K562 (cell line): ENCODE measurements at regions not wholly inside any gene's neighbourhood (a gene's known extent, or its start where the extent isn't known, plus 50 kb on each side); places are given as distances from the start of the nearest gene placed in this dataset.

Source experiments
- ATAC-seq: fragments of 200-7000 bp; cut with Tn5 transposase; 3 replicates; pipeline ENCODE4 v1.9.1; 2020; ENCODE audit warnings: moderate library complexity
- BruUV-seq: library from RNA; stranded (reverse); fragments of 400-500 nt; replicated peaks from 2 replicates; lab custom pipeline; 2021; lab: Mats Ljungman, UMichigan
- CTCF ChIA-PET: fragments of 300-600 bp; formaldehyde crosslinking; extraction: SDS; loops from one replicate; lab custom pipeline; 2021; ENCODE audit warnings: low intra/inter-chr PET ratio; lab: Yijun Ruan, JAX
- POLR2A ChIA-PET: fragments of 300-600, 350-650 bp; sonication (Branson Sonifier 250); formaldehyde crosslinking; extraction: SDS; loops from one replicate; lab custom pipeline; 2021; ENCODE audit warnings: antibody characterized with exemption, inconsistent platforms; lab: Yijun Ruan, JAX
- DNase-seq, 4 experiments: peaks; one replicate each; pipeline versions ENCODE4 v3.0.0 to v3.0.0-alpha.2; 2011 to 2018; ENCODE audit warnings: low spot score in 3 of 4, mixed read lengths in 3 of 4; ENCODE audit errors: extremely low read depth in 1 of 4
- FAIRE-seq: peaks from 2 replicates; lab custom pipeline; 2011; peaks lifted over from hg19 to GRCh38; lab: Jason Lieb, UNC
- H2AFZ ChIP-seq: 2 replicates; pipeline ENCODE4 v1.6.0; 2011; ENCODE audit warnings: low read depth, low read length, control low read depth, inconsistent platforms
- H3K27ac ChIP-seq: fragments of 200-600 bp; 3 replicates; pipeline ENCODE4 v1.8.0; 2011; ENCODE audit warnings: low read depth, mild to moderate bottlenecking, control low read depth, inconsistent platforms, low read length, moderate library complexity, mixed read lengths; ENCODE audit errors: extremely low read depth
- H3K27me3 ChIP-seq, 2 experiments: fragments of 300-600 bp in 1 of 2; 2 replicates in 1 of 2; 3 replicates in 1 of 2; pipeline versions ENCODE4 v1.6.0 to v1.8.0; 2011; ENCODE audit warnings: inconsistent platforms in 2 of 2, low read length in 2 of 2, mild to moderate bottlenecking in 1 of 2, mixed read lengths in 1 of 2, moderate library complexity in 1 of 2; ENCODE audit not compliant: control insufficient read depth in 2 of 2, insufficient read depth in 2 of 2
- H3K36me3 ChIP-seq: fragments of 300-600 bp; 3 replicates; pipeline ENCODE4 v1.8.0; 2011; ENCODE audit warnings: mild to moderate bottlenecking, low read length, inconsistent platforms; ENCODE audit not compliant: control insufficient read depth, insufficient read depth
- H3K4me1 ChIP-seq, 2 experiments: fragments of 200-600 bp in 1 of 2; replicated peaks in 1 of 2; 2 replicates in 1 of 2; 3 replicates in 1 of 2; pipeline versions ENCODE4 v1.5.1 to v1.8.0; 2011; ENCODE audit warnings: inconsistent platforms in 2 of 2, low read length in 2 of 2, mild to moderate bottlenecking in 1 of 2, mixed read lengths in 1 of 2, moderate library complexity in 1 of 2; ENCODE audit not compliant: control insufficient read depth in 2 of 2, insufficient read depth in 2 of 2
- H3K4me2 ChIP-seq: 2 replicates; pipeline ENCODE4 v1.6.1; 2011; ENCODE audit warnings: low read length, control low read depth, inconsistent platforms, mixed read lengths; ENCODE audit not compliant: insufficient read depth
- H3K4me3 ChIP-seq: fragments of 200-600 bp; sonication (generic), shearing (Covaris generic); 2 replicates; pipeline ENCODE4 v1.5.1; 2016; ENCODE audit warnings: control low read depth, inconsistent platforms
- H3K79me2 ChIP-seq: fragments of 200-600 bp; 3 replicates; pipeline ENCODE4 v1.8.0; 2011; ENCODE audit warnings: low read length, inconsistent platforms; ENCODE audit not compliant: control insufficient read depth, insufficient read depth
- H3K9ac ChIP-seq, 2 experiments: 2 replicates each; pipeline versions ENCODE4 v1.6.0 to v1.6.1; 2011; ENCODE audit warnings: low read depth in 2 of 2, low read length in 2 of 2, control low read depth in 1 of 2, inconsistent platforms in 1 of 2, mild to moderate bottlenecking in 1 of 2, mixed read lengths in 1 of 2; ENCODE audit not compliant: insufficient read depth in 1 of 2
- H3K9me1 ChIP-seq: one replicate; pipeline ENCODE4 v1.6.0; 2011; ENCODE audit warnings: inconsistent platforms, mild to moderate bottlenecking, low read length, moderate library complexity; ENCODE audit not compliant: control insufficient read depth, insufficient read depth
- H3K9me3 ChIP-seq: replicated peaks from 2 replicates; pipeline ENCODE4 v1.5.1; 2011; ENCODE audit warnings: low read depth, low read length, inconsistent platforms; ENCODE audit not compliant: control insufficient read depth, insufficient read depth
- H4K20me1 ChIP-seq: replicated peaks from 2 replicates; pipeline ENCODE4 v1.6.1; 2011; ENCODE audit warnings: low read length, inconsistent platforms, mixed read lengths; ENCODE audit not compliant: control insufficient read depth, insufficient read depth
- CBX1 ChIP-seq: sonication (generic); IDR thresholded peaks from 2 replicates; pipeline ENCODE4 v1.6.1; 2016; ENCODE audit warnings: antibody characterized with exemption, low read depth, mild to moderate bottlenecking
- ELF2 ChIP-seq: fragments of 250-450 bp; sonication (Bioruptor Pico); IDR thresholded peaks from 2 replicates; pipeline ENCODE4 v1.5.0; 2021; ENCODE audit warnings: mild to moderate bottlenecking
- GTF2F1 ChIP-seq: IDR thresholded peaks from 2 replicates; pipeline ENCODE4 v1.6.1; 2011; ENCODE audit warnings: low read depth, low read length, improper control_type of control experiment
- IFI16 ChIP-seq: fragments of 250-450 bp; sonication (Bioruptor Pico); IDR thresholded peaks from 2 replicates; pipeline ENCODE4 v2.1.2; 2022; ENCODE audit warnings: mild to moderate bottlenecking, inconsistent platforms
- NELFE ChIP-seq: IDR thresholded peaks from 2 replicates; pipeline ENCODE4 v1.6.1; 2011; ENCODE audit warnings: mild to moderate bottlenecking; ENCODE audit not compliant: insufficient read depth, insufficient read length
- NR2C2 ChIP-seq, 2 experiments: fragments of 200-800 bp in 1 of 2; sonication (Bioruptor generic) in 1 of 2; sonication (generic) in 1 of 2; formaldehyde crosslinking in 1 of 2; IDR thresholded peaks; 2 replicates each; pipeline versions ENCODE4 v1.6.1 to v1.8.0; 2016 to 2022; ENCODE audit warnings: mild to moderate bottlenecking in 1 of 2, missing compliant biosample characterization in 1 of 2, missing genetic modification characterization in 1 of 2, missing genetic modification reagents in 1 of 2
- POLR3A ChIP-seq: IDR thresholded peaks from 2 replicates; pipeline ENCODE4 v1.6.1; 2011; ENCODE audit warnings: borderline replicate concordance, mild to moderate bottlenecking, moderate library complexity; ENCODE audit not compliant: insufficient read length, insufficient read depth; ENCODE audit errors: extremely low read depth
- PTRF ChIP-seq: fragments of 450-650 bp; IDR thresholded peaks from 2 replicates; pipeline ENCODE4 v1.6.1; 2016; ENCODE audit warnings: mild to moderate bottlenecking, missing genetic modification characterization, missing compliant biosample characterization
- ZEB2 ChIP-seq: fragments of 450-650 bp; IDR thresholded peaks from 2 replicates; pipeline ENCODE4 v1.6.1; 2016
- ZNF133 ChIP-seq: fragments of 250-450 bp; sonication (Bioruptor Pico); IDR thresholded peaks from 2 replicates; pipeline ENCODE4 v1.4.0; 2020; ENCODE audit warnings: mild to moderate bottlenecking
- ZNF282 ChIP-seq: sonication (generic); formaldehyde crosslinking; IDR thresholded peaks from 2 replicates; pipeline ENCODE4 v1.8.1; 2023; ENCODE audit warnings: missing genetic modification reagents
- ZNF347 ChIP-seq: fragments of 450-650 bp; formaldehyde crosslinking; IDR thresholded peaks from 2 replicates; pipeline ENCODE4 v1.4.0; 2020; ENCODE audit warnings: low read depth, mild to moderate bottlenecking, moderate library complexity
- WGBS: fragments of 100-300 bp; shearing (Covaris generic); methylation state at CpG from one replicate; pipeline ENCODE4 v1.1.6; 2016; ENCODE audit warnings: low coverage, mixed read lengths; ENCODE audit not compliant: insufficient coverage; ENCODE audit errors: missing lambda C conversion rate; 5-methylcytosine and 5-hydroxymethylcytosine counted together
- in situ Hi-C: fragments of 300-500 bp; cut with MboI; formaldehyde crosslinking; loops from 4 replicates; pipeline ENCODE4 v1.15.0; 2018; ENCODE audit warnings: inconsistent platforms, mixed read lengths
- intact Hi-C: fragments of 100-400 bp; cut with micrococcal nuclease; formaldehyde crosslinking; loops from 2 replicates; pipeline ENCODE4 v1.14.2; 2022
- TF ChIP-seq, protein P1 (sequence below): fragments of 450-650 bp; formaldehyde crosslinking; IDR thresholded peaks from 2 replicates; pipeline ENCODE4 v1.4.0; 2022; ENCODE audit warnings: missing genetic modification characterization
- TF ChIP-seq, protein P2 (sequence below): fragments of 450-650 bp; IDR thresholded peaks from 2 replicates; pipeline ENCODE4 v1.6.1; 2014; ENCODE audit warnings: low read depth, mild to moderate bottlenecking, moderate library complexity, borderline replicate concordance
- TF ChIP-seq, protein P3 (sequence below): fragments of 250-450 bp; sonication (Bioruptor Pico); IDR thresholded peaks from 2 replicates; pipeline ENCODE4 v1.4.0; 2020
- TF ChIP-seq, protein P4 (sequence below): fragments of 250-450 bp; sonication (Bioruptor Pico); IDR thresholded peaks from 2 replicates; pipeline ENCODE4 v1.8.0; 2021; ENCODE audit warnings: moderate library complexity, mild to moderate bottlenecking, inconsistent platforms

DNA sequence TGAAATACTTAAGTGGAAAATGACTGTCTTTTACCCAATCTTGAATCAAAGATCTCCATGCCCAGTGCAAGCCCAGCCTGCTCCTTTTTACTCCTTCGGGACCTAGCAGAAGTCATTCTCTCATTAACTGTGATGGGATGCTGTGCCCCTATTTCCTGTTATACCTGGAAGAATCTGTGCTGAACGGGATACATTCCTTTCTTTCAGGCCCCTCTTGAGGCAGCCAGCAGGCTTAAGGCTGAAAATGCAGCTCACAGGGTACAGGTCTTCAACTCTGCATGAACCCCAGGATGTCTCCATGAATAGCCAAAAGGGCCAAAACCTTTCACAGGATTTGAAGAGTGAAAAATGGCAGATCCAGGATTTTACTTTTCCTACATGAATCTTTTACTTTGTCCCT, 784.8 kb upstream of the KLHL29 start:
- Histone ChIP-seq H2AFZ (no peak overlapping the region), H3K9me1 (no peaks in the 10 kb centered on the region), H3K4me3 (no peak overlapping the region), H3K4me2 (no peak overlapping the region), H3K27me3 (no peaks in the 10 kb centered on the region), H3K36me3 (no peaks in the 10 kb centered on the region)
- POLR2A ChIA-PET, result no interaction called here
- no peak for ATAC-seq
- WGBS, result 6% methylated on average over 2 of the region's 2 CpGs
- TF ChIP-seq, protein P1, sequence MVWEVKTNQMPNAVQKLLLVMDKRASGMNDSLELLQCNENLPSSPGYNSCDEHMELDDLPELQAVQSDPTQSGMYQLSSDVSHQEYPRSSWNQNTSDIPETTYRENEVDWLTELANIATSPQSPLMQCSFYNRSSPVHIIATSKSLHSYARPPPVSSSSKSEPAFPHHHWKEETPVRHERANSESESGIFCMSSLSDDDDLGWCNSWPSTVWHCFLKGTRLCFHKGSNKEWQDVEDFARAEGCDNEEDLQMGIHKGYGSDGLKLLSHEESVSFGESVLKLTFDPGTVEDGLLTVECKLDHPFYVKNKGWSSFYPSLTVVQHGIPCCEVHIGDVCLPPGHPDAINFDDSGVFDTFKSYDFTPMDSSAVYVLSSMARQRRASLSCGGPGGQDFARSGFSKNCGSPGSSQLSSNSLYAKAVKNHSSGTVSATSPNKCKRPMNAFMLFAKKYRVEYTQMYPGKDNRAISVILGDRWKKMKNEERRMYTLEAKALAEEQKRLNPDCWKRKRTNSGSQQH (CRISPR knock-in tag), result no peak
- TF ChIP-seq CBX1 (no peak), NELFE (no peak), ZEB2 (no peak), ZNF133 (CRISPR knock-in tag) (no peak), ZNF347 (CRISPR knock-in tag) (no peak), PTRF (no peak), IFI16 (CRISPR knock-in tag) (no peak), GTF2F1 (no peak), ZNF282 (CRISPR knock-in tag) (no peak), ELF2 (no peak), NR2C2 (CRISPR knock-in tag; IDR thresholded peaks at IDR 0.05) (no peak), NR2C2 (tag; IDR thresholded peaks at IDR 0.05) (no peak), POLR3A (no peak)
- TF ChIP-seq, protein P2, sequence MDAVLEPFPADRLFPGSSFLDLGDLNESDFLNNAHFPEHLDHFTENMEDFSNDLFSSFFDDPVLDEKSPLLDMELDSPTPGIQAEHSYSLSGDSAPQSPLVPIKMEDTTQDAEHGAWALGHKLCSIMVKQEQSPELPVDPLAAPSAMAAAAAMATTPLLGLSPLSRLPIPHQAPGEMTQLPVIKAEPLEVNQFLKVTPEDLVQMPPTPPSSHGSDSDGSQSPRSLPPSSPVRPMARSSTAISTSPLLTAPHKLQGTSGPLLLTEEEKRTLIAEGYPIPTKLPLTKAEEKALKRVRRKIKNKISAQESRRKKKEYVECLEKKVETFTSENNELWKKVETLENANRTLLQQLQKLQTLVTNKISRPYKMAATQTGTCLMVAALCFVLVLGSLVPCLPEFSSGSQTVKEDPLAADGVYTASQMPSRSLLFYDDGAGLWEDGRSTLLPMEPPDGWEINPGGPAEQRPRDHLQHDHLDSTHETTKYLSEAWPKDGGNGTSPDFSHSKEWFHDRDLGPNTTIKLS, result no peak
- TF ChIP-seq, protein P3, sequence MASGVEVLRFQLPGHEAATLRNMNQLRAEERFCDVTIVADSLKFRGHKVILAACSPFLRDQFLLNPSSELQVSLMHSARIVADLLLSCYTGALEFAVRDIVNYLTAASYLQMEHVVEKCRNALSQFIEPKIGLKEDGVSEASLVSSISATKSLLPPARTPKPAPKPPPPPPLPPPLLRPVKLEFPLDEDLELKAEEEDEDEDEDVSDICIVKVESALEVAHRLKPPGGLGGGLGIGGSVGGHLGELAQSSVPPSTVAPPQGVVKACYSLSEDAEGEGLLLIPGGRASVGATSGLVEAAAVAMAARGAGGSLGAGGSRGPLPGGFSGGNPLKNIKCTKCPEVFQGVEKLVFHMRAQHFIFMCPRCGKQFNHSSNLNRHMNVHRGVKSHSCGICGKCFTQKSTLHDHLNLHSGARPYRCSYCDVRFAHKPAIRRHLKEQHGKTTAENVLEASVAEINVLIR (CRISPR knock-in tag), result no peak
- TF ChIP-seq, protein P4, sequence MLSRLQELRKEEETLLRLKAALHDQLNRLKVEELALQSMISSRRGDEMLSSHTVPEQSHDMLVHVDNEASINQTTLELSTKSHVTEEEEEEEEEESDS, result no peak
- TF ChIP-seq, all 486 proteins: peak for 0
- CTCF ChIA-PET, result no interaction called here
- no TSS peak for BruUV-seq
- H3K79me2 ChIP-seq, result no peaks in the 10 kb centered on the region
- H3K27ac ChIP-seq, result no peak overlapping the region
- H4K20me1 ChIP-seq, result no peaks in the 10 kb centered on the region
- H3K9ac ChIP-seq, result no peak overlapping the region
- no peaks in the 10 kb centered on the region for H3K4me1 ChIP-seq
- no peak for FAIRE-seq
- intact Hi-C loops (no loop called here), in situ Hi-C loops (no loop called here)
- no peaks in the 10 kb centered on the region; the same call in 1 of the 2 replicates for H3K9me3 ChIP-seq
- DNase-seq, result no peak
